ENCODE measurements at regions not wholly inside any gene's neighbourhood (a gene's known extent, or its start where the extent isn't known, plus 50 kb on each side); places are given as distances from the start of the nearest gene placed in this dataset.
A peak's percentile ranks its signal among the peaks of the same experiment; 100 is the strongest.
"Not testable (repeated sequence)": the region's sequence is repeated elsewhere in the genome, so short reads cannot be mapped to it uniquely, and the experiment has no call there.

- DNase-seq (ENCODE audit: low spot score) = no peak
Measured at GRCh38 chr7:106749165-106749564, 88.2 kb upstream of the CCDC71L start.

- no peak for DNase-seq (ENCODE audit: low spot score)
Measured at GRCh38 chr7:106750773-106751172, 89.8 kb upstream of the CCDC71L start.

GRCh38 chr7:106752367-106752766, 91.4 kb upstream of the CCDC71L start:
- DNase-seq (ENCODE audit: low spot score) = no peak

- DNase-seq (ENCODE audit: low spot score) = not testable (repeated sequence)
Measured at GRCh38 chr7:106755024-106755423, 94.1 kb upstream of the CCDC71L start.

- DNase-seq (ENCODE audit: low spot score) = no peak
Measured at GRCh38 chr7:106755641-106756040, 94.7 kb upstream of the CCDC71L start.

- no peak for DNase-seq (ENCODE audit: low spot score)
Measured at GRCh38 chr7:106756071-106756470, 95.1 kb upstream of the CCDC71L start.

GRCh38 chr7:106756884-106757283, 95.9 kb upstream of the CCDC71L start:
- no peak for DNase-seq (ENCODE audit: low spot score)

GRCh38 chr7:106757846-106758245, 96.9 kb upstream of the CCDC71L start:
- no peak for DNase-seq (ENCODE audit: low spot score)

GRCh38 chr7:106762845-106763244, 101.9 kb upstream of the CCDC71L start:
- DNase-seq (ENCODE audit: low spot score) = not testable (repeated sequence)

- no peak for DNase-seq (ENCODE audit: low spot score)
Measured at GRCh38 chr7:106763717-106764116, 101.4 kb upstream of the PIK3CG start.

GRCh38 chr7:106765727-106766355, 99.2 kb upstream of the PIK3CG start:
- DNase-seq (ENCODE audit: low spot score) = no peak

GRCh38 chr7:106766551-106766950, 98.5 kb upstream of the PIK3CG start:
- no peak for DNase-seq (ENCODE audit: low spot score)

GRCh38 chr7:106767078-106767477, 98.0 kb upstream of the PIK3CG start:
- DNase-seq (ENCODE audit: low spot score) = no peak

GRCh38 chr7:106767498-106768323, 97.4 kb upstream of the PIK3CG start:
- DNase-seq (ENCODE audit: low spot score) = no peak

GRCh38 chr7:106768324-106768751, 96.7 kb upstream of the PIK3CG start:
- DNase-seq (ENCODE audit: low spot score) = no peak

- peak; percentile 9 for DNase-seq (ENCODE audit: low spot score)
Measured at GRCh38 chr7:106770191-106770590, 94.9 kb upstream of the PIK3CG start.

GRCh38 chr7:106772655-106773108, 92.4 kb upstream of the PIK3CG start:
- DNase-seq (ENCODE audit: low spot score) = no peak

- DNase-seq (ENCODE audit: low spot score) = no peak
Measured at GRCh38 chr7:106773228-106773627, 91.9 kb upstream of the PIK3CG start.

GRCh38 chr7:106773721-106774120, 91.4 kb upstream of the PIK3CG start:
- no peak for DNase-seq (ENCODE audit: low spot score)

- DNase-seq (ENCODE audit: low spot score) = no peak
Measured at GRCh38 chr7:106774213-106774767, 90.8 kb upstream of the PIK3CG start.

GRCh38 chr7:106774768-106775551, 90.1 kb upstream of the PIK3CG start:
- DNase-seq (ENCODE audit: low spot score) = no peak

- no peak for DNase-seq (ENCODE audit: low spot score)
Measured at GRCh38 chr7:106775552-106775936, 89.5 kb upstream of the PIK3CG start.
